ENCODE measurements at regions not wholly inside any gene's neighbourhood (a gene's known extent, or its start where the extent isn't known, plus 50 kb on each side); places are given as distances from the start of the nearest gene placed in this dataset.

GRCh38 chrX:84735025-84735424 is 232.8 kb upstream of the HDX start:
- no peak for TF ChIP-seq CTCF (IDR thresholded peaks at IDR 0.05; ENCODE audit: low read depth, low read length, missing control alignments)
- in situ Hi-C loops (cut with HindIII; ENCODE audit: low sequenced_read_pairs), result no loop called here
- no peak for DNase-seq (ENCODE audit: low read depth)
- H3K4me3 ChIP-seq (ENCODE audit: low read depth, low read length), result no peak overlapping the region

GRCh38 chrX:84737471-84737871 is 235.2 kb upstream of the HDX start:
- no peak overlapping the region for H3K4me3 ChIP-seq (ENCODE audit: low read depth, low read length)
- no peak for DNase-seq (ENCODE audit: low read depth)
- in situ Hi-C loops (cut with HindIII; ENCODE audit: low sequenced_read_pairs), result no loop called here
- TF ChIP-seq CTCF (IDR thresholded peaks at IDR 0.05; ENCODE audit: low read depth, low read length, missing control alignments), result no peak

GRCh38 chrX:84747516-84747915 is 245.3 kb upstream of the HDX start:
- no peak for DNase-seq (ENCODE audit: low read depth)
- no peak for TF ChIP-seq CTCF (IDR thresholded peaks at IDR 0.05; ENCODE audit: low read depth, low read length, missing control alignments)
- no peak overlapping the region for H3K4me3 ChIP-seq (ENCODE audit: low read depth, low read length)
- in situ Hi-C loops (cut with HindIII; ENCODE audit: low sequenced_read_pairs), result no loop called here

- no peak overlapping the region for H3K4me3 ChIP-seq (ENCODE audit: low read depth, low read length)
- in situ Hi-C loops (cut with HindIII; ENCODE audit: low sequenced_read_pairs), result no loop called here
- no peak for TF ChIP-seq CTCF (IDR thresholded peaks at IDR 0.05; ENCODE audit: low read depth, low read length, missing control alignments)
- no peak for DNase-seq (ENCODE audit: low read depth)
Observed at GRCh38 chrX:84748965-84749656, 246.9 kb upstream of the HDX start.

GRCh38 chrX:84760560-84760959 is 243.1 kb upstream of the APOOL start:
- no peak for TF ChIP-seq CTCF (IDR thresholded peaks at IDR 0.05; ENCODE audit: low read depth, low read length, missing control alignments)
- H3K4me3 ChIP-seq (ENCODE audit: low read depth, low read length), result no peak overlapping the region
- DNase-seq (ENCODE audit: low read depth), result no peak
- in situ Hi-C loops (cut with HindIII; ENCODE audit: low sequenced_read_pairs), result no loop called here

- in situ Hi-C loops (cut with HindIII; ENCODE audit: low sequenced_read_pairs), result no loop called here
- no peak for DNase-seq (ENCODE audit: low read depth)
- H3K4me3 ChIP-seq (ENCODE audit: low read depth, low read length), result no peak overlapping the region
- TF ChIP-seq CTCF (IDR thresholded peaks at IDR 0.05; ENCODE audit: low read depth, low read length, missing control alignments), result no peak
Observed at GRCh38 chrX:84796321-84796720, 207.4 kb upstream of the APOOL start.

Measured in astrocyte of the cerebellum (primary cell).